GM12892 (cell line): ENCODE measurements at regions not wholly inside any gene's neighbourhood (a gene's known extent, or its start where the extent isn't known, plus 50 kb on each side); places are given as distances from the start of the nearest gene placed in this dataset.

Experiments used
- DNase-seq: peaks from one replicate; pipeline ENCODE4 v3.0.0; 2011; ENCODE audit not compliant: insufficient read length
- FAIRE-seq: peaks from 2 replicates; lab custom pipeline; 2011; peaks lifted over from hg19 to GRCh38; lab: Jason Lieb, UNC
- POLR2A ChIP-seq: IDR thresholded peaks from 2 replicates; pipeline ENCODE4 v1.6.1; 2011; ENCODE audit warnings: low read depth, low read length, control low read depth
- POLR2AphosphoS5 ChIP-seq: IDR thresholded peaks from 2 replicates; pipeline ENCODE4 v1.6.1; 2011; ENCODE audit warnings: low read depth, low read length, control low read depth
- TAF1 ChIP-seq: IDR thresholded peaks from 2 replicates; pipeline ENCODE4 v1.6.1; 2011; ENCODE audit warnings: low read depth, mild to moderate bottlenecking, control low read depth, low read length, borderline replicate concordance

- TF ChIP-seq TAF1 (no peak), POLR2AphosphoS5 (no peak; the same call in 1 of the 2 replicates), POLR2A (no peak)
- DNase-seq: peak; percentile 44
- FAIRE-seq: peak; percentile 95
Observed at GRCh38 chr2:8303322-8303832, 378.5 kb upstream of the ID2 start.

DNA sequence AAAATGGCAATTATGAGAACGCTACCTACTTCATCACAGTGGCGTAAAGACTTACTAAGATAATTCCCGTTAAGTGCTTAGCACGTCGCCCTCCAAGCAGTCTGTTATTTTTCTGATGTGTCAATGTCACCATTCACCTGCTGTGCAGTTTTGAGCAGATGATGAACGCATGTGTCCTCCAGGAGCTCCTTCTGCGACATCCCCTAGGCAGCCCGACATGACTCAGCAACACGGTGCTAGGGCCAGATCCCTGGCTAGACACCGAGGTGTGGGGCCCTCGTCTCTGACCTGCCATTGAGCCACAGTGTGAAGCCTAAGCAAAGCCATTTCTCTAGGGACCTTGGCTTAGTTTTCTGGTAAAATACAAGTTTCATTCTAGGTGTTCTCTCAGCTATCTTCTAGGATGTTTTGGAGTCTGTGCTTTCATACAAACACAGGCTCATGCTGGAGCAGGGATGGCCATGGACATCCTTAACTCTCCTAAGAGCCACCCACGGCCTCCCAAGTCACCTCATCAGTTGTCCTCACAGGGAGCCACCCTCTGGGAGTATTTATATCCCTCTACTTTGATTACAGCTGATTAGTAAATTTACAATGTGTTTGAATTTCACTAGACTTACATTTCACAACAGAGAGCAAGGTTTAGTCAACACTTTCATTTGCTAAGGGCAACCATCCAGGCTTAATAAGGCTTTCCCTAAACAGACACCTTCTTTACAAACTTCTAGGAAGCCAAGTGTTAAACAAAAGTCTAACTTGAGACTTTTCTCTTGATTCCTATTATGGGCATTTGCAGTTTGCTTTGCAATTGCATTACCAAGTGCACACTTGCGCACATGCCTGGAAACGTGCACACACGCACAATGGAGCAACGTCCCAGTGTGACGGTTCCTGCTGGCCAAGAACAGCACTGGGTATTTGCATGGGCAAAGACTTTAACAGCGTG, 376.8 kb upstream of the ID2 start:
- no peak for TF ChIP-seq POLR2A
- no peak for TF ChIP-seq POLR2AphosphoS5
- no peak for TF ChIP-seq TAF1
- FAIRE-seq: no peak
- no peak for DNase-seq

- TF ChIP-seq POLR2A (no peak), POLR2AphosphoS5 (no peak), TAF1 (no peak)
- FAIRE-seq (no peak), DNase-seq (no peak)
Observed at GRCh38 chr2:8306530-8307351, 375.1 kb upstream of the ID2 start.

- FAIRE-seq: no peak
Observed at GRCh38 chr2:8307606-8308180, 374.2 kb upstream of the ID2 start.

DNA sequence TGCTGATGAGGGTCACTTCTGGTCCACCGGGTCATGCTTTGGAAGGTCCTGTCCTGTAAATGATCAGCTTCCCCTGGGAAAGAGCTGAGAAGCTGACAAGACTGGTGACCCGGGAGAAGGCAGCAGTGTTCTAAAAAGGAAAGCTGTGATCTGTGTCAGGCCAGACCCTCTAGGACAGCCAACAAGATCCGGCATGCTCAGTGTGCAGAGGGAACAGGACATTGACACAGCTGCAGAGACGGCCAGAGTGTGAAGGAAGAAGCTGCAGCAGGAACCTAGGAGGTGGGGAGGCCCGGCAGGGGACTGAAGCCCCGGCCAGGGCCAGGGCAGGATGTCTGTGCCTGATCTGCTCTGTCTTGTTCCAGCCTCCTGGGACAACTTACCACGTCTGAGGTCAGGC, 372.7 kb upstream of the ID2 start:
- TF ChIP-seq POLR2AphosphoS5 (no peak), POLR2A (no peak), TAF1 (no peak)
- peak; percentile 74 for FAIRE-seq
- DNase-seq: no peak

More at GRCh38 chr2:8307606-8308180, 374.2 kb upstream of the ID2 start:
- TF ChIP-seq TAF1: no peak
- TF ChIP-seq POLR2AphosphoS5: no peak
- no peak for TF ChIP-seq POLR2A
- no peak for DNase-seq

GRCh38 chr2:8310557-8311455, 371.1 kb upstream of the ID2 start:
- FAIRE-seq: peak; percentile 5
- DNase-seq: no peak
- TF ChIP-seq POLR2A (no peak), POLR2AphosphoS5 (no peak), TAF1 (no peak)

GRCh38 chr2:8312221-8312620, 369.6 kb upstream of the ID2 start:
- TF ChIP-seq TAF1 (no peak), POLR2AphosphoS5 (no peak), POLR2A (no peak)
- FAIRE-seq: peak; percentile 73
- DNase-seq: no peak

GRCh38 chr2:8312861-8313830, 368.7 kb upstream of the ID2 start:
- peak; percentile 92 for FAIRE-seq
- TF ChIP-seq POLR2AphosphoS5: no peak
- no peak for TF ChIP-seq TAF1
- TF ChIP-seq POLR2A: no peak
- no peak for DNase-seq

DNA sequence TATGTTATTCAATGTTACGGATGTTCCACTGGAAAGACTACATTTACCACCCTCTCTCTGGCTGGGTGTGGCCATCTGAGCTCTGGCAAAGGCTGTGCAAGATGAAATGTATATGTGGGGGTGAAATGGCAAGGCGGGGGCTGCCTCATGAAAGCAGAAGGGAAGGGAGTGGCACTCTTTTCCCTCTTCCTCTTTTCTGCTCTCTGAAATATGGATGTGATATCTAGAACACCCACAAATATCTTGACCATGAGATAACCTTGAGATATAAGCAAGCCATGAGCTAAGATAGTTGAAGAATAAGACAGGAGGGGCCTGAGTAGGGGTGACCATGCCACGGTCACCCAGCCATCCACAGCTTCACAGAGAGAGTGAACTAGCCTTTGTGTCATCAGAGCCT, 367.8 kb upstream of the ID2 start:
- no peak for DNase-seq
- FAIRE-seq: peak; percentile 51
- TF ChIP-seq TAF1: no peak
- no peak for TF ChIP-seq POLR2A
- no peak for TF ChIP-seq POLR2AphosphoS5
